ENCODE measurements at regions not wholly inside any gene's neighbourhood (a gene's known extent, or its start where the extent isn't known, plus 50 kb on each side); places are given as distances from the start of the nearest gene placed in this dataset.

DNA sequence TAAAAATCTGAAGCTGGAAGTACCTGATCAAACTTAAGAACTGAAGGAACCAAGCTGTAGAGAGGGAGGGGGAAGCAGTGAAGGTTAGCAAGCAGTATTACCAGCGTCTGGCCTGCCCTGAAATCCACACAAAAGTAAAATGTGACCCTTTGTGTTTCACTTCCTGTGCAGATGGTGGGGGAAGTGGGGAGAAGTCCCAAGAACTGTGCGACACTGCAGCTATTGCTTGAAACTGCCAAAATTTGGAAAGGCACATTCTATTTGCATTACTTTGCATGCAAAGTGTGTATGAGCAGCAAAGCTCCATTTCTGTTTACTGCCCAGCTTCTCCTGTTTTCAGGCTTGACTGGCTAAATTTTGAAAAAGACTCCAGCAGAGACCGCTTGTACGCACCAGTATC, 72.1 kb upstream of the BMAL1 start:
- ATAC-seq (no peak), DNase-seq (ENCODE audit: low read depth, low spot score) (no peak)
- no TSS peak for BruUV-seq (replicated peaks)
- H3K9me3 ChIP-seq (ENCODE audit: control insufficient read depth, insufficient read depth, low read depth, low read length) = no peaks in the 10 kb centered on the region
- TF ChIP-seq SIN3A (IDR thresholded peaks at IDR 0.05; ENCODE audit: borderline replicate concordance, insufficient read depth, low read depth, low read length) (no peak), POLR2AphosphoS5 (IDR thresholded peaks at IDR 0.05; ENCODE audit: low read depth, low read length) (no peak), TCF7L2 (IDR thresholded peaks at IDR 0.05; ENCODE audit: low read depth, low read length) (no peak)
- TF ChIP-seq, protein P1, sequence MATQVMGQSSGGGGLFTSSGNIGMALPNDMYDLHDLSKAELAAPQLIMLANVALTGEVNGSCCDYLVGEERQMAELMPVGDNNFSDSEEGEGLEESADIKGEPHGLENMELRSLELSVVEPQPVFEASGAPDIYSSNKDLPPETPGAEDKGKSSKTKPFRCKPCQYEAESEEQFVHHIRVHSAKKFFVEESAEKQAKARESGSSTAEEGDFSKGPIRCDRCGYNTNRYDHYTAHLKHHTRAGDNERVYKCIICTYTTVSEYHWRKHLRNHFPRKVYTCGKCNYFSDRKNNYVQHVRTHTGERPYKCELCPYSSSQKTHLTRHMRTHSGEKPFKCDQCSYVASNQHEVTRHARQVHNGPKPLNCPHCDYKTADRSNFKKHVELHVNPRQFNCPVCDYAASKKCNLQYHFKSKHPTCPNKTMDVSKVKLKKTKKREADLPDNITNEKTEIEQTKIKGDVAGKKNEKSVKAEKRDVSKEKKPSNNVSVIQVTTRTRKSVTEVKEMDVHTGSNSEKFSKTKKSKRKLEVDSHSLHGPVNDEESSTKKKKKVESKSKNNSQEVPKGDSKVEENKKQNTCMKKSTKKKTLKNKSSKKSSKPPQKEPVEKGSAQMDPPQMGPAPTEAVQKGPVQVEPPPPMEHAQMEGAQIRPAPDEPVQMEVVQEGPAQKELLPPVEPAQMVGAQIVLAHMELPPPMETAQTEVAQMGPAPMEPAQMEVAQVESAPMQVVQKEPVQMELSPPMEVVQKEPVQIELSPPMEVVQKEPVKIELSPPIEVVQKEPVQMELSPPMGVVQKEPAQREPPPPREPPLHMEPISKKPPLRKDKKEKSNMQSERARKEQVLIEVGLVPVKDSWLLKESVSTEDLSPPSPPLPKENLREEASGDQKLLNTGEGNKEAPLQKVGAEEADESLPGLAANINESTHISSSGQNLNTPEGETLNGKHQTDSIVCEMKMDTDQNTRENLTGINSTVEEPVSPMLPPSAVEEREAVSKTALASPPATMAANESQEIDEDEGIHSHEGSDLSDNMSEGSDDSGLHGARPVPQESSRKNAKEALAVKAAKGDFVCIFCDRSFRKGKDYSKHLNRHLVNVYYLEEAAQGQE (IDR thresholded peaks at IDR 0.05; ENCODE audit: insufficient read depth in 1 of 2, low read depth in 2 of 2, low read length in 1 of 2) = no peak
- TF ChIP-seq, protein P2, sequence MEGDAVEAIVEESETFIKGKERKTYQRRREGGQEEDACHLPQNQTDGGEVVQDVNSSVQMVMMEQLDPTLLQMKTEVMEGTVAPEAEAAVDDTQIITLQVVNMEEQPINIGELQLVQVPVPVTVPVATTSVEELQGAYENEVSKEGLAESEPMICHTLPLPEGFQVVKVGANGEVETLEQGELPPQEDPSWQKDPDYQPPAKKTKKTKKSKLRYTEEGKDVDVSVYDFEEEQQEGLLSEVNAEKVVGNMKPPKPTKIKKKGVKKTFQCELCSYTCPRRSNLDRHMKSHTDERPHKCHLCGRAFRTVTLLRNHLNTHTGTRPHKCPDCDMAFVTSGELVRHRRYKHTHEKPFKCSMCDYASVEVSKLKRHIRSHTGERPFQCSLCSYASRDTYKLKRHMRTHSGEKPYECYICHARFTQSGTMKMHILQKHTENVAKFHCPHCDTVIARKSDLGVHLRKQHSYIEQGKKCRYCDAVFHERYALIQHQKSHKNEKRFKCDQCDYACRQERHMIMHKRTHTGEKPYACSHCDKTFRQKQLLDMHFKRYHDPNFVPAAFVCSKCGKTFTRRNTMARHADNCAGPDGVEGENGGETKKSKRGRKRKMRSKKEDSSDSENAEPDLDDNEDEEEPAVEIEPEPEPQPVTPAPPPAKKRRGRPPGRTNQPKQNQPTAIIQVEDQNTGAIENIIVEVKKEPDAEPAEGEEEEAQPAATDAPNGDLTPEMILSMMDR (IDR thresholded peaks at IDR 0.05) = no peak
- CTCF ChIA-PET = interaction anchor here (1.0 kb wide), 1 partner anchor 17 kb away, joined by 3 read pairs; no protein-coding TSS in a partner anchor
- no peaks in the 10 kb centered on the region for H3K27me3 ChIP-seq (ENCODE audit: control insufficient read depth, insufficient read depth, low read length)
- in situ Hi-C loops (cut with HindIII; ENCODE audit: low pct_unique_long_range_greater_than_20kb, low sequenced_read_pairs) = no loop called here
- H3K4me3 ChIP-seq (ENCODE audit: low read depth in 2 of 2, low read length in 2 of 2) = no peak overlapping the region
- no peaks in the 10 kb centered on the region for H3K36me3 ChIP-seq (ENCODE audit: control insufficient read depth, insufficient read depth, low read length)
- POLR2A ChIA-PET = no interaction called here
- intact Hi-C loops (cut with micrococcal nuclease; ENCODE audit: unreplicated experiment) = no loop called here
- no peak overlapping the region for H3K27ac ChIP-seq (ENCODE audit: low read length)
- H3K4me1 ChIP-seq (ENCODE audit: control insufficient read depth, insufficient read depth, low read length) = no peaks in the 10 kb centered on the region

- Histone ChIP-seq H3K9me3 (ENCODE audit: control insufficient read depth, insufficient read depth, low read depth, low read length) (no peaks in the 10 kb centered on the region), H3K36me3 (ENCODE audit: control insufficient read depth, insufficient read depth, low read length) (no peaks in the 10 kb centered on the region), H3K27me3 (ENCODE audit: control insufficient read depth, insufficient read depth, low read length) (no peaks in the 10 kb centered on the region), H3K27ac (ENCODE audit: low read length) (no peak overlapping the region), H3K4me3 (ENCODE audit: low read depth in 2 of 2, low read length in 2 of 2) (no peak overlapping the region), H3K4me1 (ENCODE audit: control insufficient read depth, insufficient read depth, low read length) (no peaks in the 10 kb centered on the region)
- ChIA-PET CTCF (interaction anchor here (1.0 kb wide), 1 partner anchor 17 kb away, joined by 3 read pairs; no protein-coding TSS in a partner anchor), POLR2A (no interaction called here)
- BruUV-seq (replicated peaks) = no TSS peak
- in situ Hi-C loops (cut with HindIII; ENCODE audit: low pct_unique_long_range_greater_than_20kb, low sequenced_read_pairs) = no loop called here
- intact Hi-C loops (cut with micrococcal nuclease; ENCODE audit: unreplicated experiment) = no loop called here
- DNase-seq (ENCODE audit: low read depth, low spot score) = no peak
- TF ChIP-seq, protein P1 (IDR thresholded peaks at IDR 0.05; ENCODE audit: insufficient read depth in 1 of 2, low read depth in 2 of 2, low read length in 1 of 2) = no peak
- no peak for TF ChIP-seq TCF7L2 (IDR thresholded peaks at IDR 0.05; ENCODE audit: low read depth, low read length)
- TF ChIP-seq, protein P2 (IDR thresholded peaks at IDR 0.05) = no peak
- TF ChIP-seq POLR2AphosphoS5 (IDR thresholded peaks at IDR 0.05; ENCODE audit: low read depth, low read length) = no peak
- TF ChIP-seq SIN3A (IDR thresholded peaks at IDR 0.05; ENCODE audit: borderline replicate concordance, insufficient read depth, low read depth, low read length) = no peak
- ATAC-seq = no peak
These were observed 71.4 kb upstream of the BMAL1 start for GRCh38 chr11:13206086-13206640.

Data from Panc1 (cell line).